HK-2 (cell line): ENCODE measurements at regions not wholly inside any gene's neighbourhood (a gene's known extent, or its start where the extent isn't known, plus 50 kb on each side); places are given as distances from the start of the nearest gene placed in this dataset.

Source experiments
- DNase-seq: peaks from one replicate; pipeline ENCODE4 v3.0.0-alpha.2; 2018; ENCODE audit not compliant: unreplicated experiment

DNA sequence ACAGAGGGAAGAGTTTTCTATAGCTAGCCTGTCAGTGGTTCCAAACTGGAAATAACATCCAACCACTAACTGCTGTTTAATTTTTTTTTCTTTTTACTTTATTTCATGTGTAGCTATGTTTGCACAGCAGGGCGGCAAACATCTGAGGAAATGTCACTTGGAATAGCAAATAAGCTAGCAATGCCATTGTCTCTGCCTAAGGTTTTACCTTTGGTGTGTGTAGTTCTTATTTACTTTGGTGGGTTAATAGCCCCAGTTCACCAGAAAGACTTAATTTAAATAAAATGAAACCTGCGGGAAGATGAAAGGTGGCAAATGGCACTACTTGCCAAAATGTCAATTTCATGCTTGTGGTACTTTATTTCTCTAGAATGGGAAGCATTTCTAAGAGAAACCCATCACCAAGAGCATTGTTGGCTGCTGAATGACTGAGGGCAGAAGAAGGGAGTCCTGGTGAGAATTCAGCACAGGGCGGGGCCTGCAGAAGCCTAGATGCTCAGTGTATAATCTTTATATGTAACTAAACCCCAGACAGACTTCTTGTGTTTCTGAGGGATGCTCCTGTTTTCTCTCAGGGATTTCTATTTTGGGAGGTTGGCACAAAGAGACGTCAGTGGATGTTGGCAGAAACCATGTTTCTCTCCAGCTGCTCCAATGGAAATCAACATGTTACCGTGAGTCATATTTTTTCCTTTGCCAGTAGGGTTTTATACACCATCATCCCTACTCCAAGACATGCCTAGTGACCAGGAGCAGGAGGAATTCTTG, 300.4 kb upstream of the NT5C1B start:
- DNase-seq, result no peak

DNA sequence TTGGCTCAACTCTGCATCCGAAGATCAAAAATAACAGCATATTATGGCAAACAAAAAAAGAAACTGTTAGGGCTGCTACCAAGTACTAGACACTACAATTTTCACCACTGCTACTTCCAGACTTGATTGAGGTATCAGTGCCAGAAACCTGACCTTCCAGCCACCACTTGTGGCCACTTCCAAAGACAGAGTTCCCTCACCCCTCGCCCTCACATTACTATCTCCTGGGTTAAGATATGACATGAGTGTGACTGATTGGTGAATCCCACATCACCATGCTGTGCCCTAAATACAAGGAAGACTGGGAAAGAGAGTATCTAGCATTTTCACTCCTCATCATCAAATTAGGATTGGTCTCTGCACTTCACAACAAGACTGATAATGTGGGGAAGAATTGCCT, 296.1 kb upstream of the NT5C1B start:
- no peak for DNase-seq

DNA sequence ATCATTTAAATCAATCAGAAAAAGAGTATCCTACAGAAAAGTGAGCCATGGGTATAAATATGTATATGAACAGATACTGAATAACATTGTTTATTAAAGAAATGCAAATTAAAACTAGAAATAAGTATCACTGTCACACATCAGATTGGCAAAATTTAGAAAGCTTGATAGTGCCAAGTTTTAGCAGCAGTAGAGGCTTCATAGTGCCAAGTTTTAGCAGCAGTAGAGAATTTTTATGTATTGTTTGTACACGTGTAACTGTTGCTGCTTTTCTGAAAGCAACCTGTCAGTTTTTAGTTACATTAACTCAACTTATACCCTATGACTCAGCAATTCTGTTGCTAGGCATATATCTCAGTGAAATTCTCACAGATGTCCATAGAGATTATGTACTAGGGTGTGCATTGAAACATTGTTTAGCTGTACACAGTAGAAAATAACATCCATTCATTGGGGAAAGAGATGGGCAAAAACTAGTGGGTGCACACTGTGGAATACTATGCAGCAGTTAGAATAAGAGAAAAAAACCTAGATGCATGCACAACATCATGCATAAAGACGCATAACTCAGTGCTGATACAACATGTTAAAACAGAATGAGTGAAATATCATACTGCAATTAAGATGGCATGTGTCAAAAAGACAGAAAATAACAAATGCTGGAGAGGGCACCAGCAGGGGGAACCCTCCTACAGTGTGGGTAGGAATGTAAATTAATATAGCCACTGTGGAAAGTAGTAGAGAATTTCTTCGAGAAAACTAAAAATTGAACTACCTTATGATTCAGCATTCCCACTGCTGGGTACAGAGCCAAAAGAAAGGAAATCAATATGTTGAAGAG, 294.5 kb upstream of the NT5C1B start:
- DNase-seq, result no peak

DNA sequence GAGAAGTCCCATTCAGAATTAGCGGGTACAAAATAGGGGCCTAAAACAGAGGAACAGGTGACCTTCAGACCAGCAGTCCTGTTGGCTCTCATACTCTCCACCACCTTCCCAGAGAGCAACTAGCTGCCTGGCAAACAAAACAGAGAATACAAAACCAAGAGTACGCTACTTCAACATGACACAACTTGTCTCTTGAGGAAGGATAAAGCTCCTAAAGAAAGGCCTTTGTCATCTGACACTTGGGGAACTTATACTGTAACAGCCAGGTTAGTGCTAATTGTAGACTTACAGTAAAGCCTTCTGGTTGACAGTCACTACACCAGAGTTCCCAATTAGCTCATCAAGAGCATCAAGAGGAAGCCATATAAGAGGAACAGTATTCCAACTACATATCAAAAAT, 282.1 kb upstream of the NT5C1B start:
- no peak for DNase-seq

DNA sequence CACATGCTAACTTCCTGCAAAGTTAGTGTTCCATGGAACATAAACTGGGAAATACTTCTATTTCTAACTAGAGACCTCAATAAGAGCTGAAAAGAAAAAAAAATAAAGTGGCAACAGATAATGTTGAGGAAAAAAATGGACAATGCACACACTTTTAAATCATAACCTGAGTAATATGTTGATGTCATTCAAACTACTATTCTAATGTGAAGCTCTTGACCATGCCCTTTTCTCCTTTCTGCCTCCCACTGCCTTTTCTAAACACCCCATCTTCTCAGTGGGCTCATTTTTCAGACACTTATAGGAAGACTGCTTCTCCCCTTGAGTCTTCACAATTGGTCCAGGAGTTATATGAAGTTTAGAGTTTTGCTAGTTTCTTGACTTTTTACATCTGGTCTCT, 280.9 kb upstream of the NT5C1B start:
- DNase-seq, result no peak

DNA sequence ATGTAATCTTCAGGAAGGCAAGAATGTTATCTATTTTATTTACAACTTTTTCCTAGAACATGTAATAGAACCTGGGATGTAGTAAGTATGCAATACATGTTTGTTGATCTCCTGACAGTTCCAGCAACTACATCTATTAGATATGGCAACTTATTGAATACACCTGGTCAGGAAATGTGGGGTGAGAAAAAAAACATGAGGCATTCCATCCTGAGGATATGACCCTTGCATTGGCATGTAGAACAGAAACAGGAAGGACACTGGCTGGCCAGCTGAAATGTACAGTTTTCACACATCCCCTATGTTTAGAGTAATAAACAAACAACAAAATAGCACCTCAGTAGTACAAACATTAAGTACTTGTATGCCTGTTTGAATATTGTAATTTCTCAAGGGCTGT, 272.6 kb upstream of the NT5C1B start:
- DNase-seq, result no peak

DNA sequence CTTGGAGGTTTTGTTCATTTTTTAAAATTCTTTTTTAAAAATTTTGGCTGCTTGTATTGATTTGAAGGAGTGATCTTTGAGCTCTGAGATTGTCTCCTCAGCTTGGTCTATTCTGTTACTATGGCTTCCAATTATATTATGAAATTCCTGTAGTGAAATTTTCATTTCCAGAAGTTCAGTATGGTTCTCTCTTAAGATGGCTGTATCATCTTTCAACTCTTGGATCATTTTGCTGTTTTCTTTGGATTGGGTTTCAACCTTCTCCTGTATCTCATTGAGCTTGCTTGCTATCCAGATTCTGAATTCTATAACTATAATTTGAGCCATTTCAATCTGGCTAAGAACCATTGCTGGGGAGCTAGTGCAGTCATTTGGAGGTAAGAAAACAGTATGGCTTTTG, 270.8 kb upstream of the NT5C1B start:
- DNase-seq, result no peak

DNA sequence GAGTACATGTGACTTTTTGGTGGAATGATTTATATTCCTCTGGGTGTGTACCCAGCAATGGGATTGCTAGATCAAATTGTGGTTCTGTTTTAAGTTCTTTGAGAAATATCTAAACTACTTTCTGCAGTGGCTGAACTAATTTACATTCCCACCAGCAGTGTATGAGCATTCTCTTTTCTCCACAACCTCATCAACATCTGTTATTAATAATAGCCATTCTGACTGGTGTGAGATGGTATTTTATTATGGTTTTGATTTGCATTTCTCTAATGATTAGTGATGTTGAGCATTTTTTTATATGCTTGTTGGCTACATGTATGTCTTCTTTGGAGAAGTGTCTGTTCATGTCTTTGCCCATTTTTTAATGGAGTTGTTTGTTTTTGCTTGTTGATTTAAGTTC, 267.4 kb upstream of the NT5C1B start:
- DNase-seq, result no peak

DNA sequence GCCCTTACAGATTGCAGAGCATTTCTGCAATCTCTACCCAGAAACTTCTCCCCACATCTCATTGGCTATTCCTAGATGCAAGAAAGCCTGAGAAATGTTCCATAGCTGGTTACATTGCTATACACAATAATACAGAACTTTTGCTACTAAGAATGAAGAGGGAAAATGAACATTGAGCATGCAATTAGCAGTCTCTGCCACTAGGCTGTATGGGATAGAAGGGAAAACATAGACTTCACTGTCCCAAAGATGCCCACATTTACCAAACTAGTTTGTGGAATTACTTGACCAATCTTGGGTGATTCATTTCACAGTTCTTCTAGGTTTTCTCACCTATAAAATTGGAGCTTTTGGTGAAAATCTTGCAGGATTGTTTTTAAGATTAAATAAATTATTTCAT, 265.7 kb upstream of the NT5C1B start:
- DNase-seq, result no peak

DNA sequence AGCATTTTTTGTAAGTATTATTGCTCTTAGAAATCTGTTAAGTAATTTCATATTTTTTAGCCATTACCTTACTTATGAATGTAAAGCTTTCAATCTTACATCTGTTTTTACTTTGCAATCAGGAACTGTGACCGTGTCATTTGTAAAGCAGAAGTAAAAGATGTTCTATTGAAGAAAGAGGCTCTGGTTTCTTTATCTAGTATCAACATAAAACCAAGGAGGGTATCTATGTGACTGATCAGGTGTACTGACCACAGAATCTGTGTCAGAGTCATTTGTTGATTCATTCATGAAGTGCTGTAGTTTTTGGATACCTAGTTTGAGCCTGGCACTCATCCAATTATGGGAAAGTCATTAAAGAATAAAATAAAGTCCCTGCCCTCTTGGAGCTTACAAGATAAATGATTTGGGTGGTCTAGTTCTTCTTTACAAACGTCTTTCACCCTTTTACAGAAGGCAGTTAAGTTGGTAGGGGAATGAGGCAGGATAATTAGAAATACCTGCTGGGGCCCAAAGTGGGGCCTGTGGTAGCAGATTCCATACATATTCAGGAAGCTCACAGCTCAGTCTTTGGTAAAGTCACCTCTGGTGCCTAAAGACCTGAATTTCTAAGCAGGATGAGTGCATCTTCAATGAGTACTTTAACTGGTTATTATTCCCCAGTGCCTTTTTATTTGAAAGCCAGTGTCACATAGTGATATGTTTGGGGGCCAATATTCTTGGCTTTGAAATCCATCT, 260.6 kb upstream of the NT5C1B start:
- no peak for DNase-seq

DNA sequence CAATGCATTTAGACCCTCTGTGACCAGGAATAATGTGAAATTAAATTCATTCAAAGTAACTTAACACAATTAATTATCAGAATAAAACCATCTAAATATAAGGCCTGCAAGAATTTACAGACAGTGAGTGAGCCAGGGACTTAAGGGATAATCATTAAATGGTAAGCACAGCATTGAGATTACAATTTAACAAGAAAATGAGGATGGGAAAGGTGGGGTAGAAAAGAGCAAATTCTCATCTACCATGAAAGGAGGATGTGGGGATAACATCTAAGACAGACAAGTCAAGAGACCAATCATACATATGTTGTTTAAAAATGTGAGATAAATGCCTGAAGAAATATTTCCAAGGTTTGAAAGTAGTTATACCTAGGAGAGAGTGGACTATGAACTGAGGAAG, 259.3 kb upstream of the NT5C1B start:
- DNase-seq, result no peak

DNA sequence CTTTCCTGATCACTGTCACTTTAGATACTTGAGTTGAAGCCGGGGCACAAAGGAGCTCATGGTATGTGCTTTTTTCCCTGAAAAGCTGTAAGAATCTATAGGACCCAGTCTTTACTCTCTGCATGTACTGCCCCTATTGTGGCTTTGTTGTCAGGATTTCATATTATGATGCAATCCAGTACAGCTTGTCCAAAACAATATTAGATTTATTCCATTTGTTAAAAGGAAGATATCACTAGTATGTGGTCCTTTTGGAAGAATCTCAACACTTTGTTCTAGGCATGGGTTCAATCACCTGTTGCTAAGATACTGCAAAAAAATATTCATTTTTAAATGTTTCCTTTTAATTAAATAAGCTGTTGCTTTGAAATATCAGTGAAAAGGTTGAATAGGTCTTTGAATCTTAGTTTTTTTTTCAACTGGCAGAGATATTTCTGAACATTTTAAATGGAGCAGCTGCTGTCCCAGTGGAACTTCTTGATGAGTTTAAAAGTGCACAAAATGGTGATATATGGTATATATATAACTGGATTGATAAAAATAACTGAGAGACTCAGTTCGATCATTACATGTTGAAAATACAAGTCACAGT, 256.6 kb upstream of the NT5C1B start:
- DNase-seq, result no peak

DNA sequence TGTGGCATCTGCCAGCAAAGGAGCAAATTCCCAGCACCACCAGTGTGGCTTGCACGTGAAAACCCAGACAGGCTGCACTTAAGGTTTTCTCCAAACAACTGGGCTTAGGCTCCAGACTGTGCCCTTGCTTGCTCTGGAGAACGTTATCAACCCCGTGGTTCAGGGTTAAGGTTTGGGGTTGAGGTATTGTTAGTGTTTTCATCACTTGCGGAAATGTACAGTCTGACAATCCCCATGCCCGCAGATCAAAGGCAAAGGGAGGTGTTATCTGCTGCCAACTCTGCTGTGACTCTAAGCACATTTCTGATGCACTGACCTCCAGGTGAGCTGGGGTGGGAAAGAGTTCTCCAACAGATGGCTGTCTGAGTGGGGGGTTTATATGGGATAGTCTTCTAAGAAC, 253.5 kb upstream of the NT5C1B start:
- DNase-seq, result no peak

DNA sequence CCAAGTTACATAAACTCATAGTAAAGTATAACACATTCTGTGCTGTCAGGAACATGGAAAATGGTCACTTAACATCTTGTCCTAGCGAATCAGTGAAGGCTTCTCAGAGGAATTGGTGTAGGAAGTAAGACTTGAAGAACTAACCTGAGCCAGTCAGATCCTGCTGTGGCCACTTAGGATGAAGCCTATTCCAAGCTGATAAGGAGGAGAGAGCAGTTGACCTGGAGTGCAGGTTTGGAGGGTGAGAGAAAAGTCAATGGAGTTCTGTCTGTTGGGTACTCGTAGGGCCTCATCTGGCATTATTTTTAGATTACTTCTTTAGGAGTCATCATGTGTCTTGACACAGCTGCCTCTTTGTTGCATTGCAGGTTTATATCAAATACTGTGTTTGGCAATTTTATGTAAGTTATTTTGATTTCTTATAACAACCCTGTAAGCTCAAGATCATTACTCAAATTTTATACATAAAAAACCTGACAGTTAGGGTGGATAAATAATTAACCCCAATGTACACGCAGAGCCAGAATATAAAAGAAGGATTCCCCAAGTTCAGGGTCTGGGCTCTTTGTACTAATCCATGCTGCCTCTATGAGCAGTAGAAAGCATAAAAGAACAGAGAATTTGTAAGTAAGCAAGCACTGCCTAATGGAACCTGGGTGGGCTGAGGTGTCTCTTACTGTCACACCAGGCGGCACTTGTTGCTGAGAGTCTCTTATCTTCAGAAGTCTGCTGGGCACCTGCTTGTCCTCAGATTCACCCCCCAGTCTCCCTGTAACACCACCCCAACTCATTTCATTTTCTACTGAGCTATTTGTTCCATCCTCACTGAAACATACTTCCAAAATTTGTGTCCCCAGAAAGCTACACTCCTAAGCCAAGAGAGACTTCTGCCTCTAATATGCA, 252.1 kb upstream of the NT5C1B start:
- no peak for DNase-seq

DNA sequence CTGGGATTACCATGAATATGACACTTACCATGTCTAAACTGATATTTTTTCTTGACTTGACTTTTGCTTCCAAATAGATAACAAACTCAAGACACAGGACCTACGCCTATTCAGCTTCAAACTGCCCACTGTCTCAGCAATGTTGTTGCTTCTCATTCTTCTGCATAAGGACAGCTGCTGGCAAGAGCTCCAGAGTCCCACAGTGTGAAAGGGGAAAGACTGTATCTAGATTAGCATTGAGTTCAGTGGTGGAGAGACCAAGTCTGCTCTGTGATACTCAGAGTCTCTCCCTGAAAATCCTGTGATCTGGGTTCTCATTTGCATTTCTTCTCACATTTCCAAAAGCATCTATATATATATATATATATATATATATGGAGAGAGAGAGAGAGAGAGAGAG, 247.9 kb upstream of the NT5C1B start:
- no peak for DNase-seq

DNA sequence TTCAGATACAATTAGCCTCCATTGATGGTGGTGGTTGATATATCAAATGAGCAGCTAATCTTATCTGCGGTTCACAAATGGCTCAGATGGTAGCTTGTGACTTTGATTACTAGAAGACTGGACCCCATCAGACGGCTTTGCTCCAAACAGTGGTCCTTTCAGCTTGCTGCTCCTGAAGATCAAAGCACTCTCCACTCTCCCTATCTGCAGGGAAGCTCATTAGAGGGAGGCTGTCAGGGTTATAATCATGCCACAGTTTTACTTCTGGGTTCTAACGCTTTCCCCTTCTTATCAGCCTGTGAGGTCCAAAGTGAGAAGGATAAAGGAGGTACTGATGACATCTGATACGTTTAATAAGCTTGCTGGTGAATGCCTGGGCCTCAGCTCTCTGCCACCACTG, 247.1 kb upstream of the NT5C1B start:
- no peak for DNase-seq

DNA sequence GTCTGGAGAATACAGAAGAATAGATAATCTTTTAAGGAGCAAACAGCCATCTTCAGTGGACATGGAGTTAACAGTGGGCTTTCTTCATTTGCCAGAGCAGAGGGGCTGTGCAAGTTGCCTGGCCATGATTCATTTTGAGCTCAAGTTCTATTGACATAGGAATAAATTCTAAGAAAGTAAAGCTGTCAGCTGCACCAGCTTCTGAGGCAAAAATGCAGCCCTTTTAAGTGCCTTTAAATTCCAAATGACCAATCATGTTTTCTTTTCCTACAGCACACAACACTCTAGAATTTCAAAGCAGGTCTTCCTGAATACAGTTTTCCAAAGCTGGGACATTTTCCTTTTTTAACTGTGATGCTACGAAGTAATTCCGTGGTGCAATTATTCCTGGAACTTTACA, 246.4 kb upstream of the NT5C1B start:
- DNase-seq, result no peak

DNA sequence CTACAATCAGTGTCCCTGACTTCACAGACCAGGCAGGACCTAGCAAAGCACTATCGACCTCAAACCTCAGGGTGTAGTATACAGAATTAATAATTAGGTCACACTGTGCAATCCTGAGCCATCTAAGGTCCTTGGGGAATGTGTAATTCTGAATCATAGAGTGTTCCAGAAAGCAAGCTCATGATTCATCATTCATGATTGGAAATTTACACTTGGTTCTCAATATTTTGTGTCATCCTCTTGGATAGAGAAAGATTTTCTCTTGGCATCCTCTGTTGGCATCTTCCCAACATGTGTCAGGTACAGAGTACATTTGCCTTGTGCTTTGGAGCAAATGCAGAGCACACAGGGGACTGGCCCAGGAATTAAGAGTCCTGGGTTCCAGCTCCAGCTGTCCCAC, 245.0 kb upstream of the NT5C1B start:
- no peak for DNase-seq

DNA sequence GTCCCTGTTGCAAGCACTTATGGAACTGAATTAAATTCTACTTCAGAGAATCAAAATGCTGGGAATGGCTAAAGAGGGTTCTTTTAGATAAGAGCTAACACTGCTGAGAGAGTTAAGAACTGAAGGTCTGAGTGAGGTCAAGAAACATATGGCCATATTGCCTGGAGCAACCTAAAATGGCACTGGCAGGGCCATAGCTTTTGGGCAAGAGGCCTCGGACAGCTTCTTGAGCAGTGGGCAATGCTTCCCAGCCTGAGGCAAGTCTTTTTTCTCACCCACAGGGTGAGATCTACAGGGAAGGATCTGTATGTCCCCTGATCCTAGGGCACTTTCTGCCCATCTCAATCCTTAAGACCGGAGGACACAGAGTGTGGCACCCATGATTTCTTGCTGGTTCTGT, 244.6 kb upstream of the NT5C1B start:
- no peak for DNase-seq

DNA sequence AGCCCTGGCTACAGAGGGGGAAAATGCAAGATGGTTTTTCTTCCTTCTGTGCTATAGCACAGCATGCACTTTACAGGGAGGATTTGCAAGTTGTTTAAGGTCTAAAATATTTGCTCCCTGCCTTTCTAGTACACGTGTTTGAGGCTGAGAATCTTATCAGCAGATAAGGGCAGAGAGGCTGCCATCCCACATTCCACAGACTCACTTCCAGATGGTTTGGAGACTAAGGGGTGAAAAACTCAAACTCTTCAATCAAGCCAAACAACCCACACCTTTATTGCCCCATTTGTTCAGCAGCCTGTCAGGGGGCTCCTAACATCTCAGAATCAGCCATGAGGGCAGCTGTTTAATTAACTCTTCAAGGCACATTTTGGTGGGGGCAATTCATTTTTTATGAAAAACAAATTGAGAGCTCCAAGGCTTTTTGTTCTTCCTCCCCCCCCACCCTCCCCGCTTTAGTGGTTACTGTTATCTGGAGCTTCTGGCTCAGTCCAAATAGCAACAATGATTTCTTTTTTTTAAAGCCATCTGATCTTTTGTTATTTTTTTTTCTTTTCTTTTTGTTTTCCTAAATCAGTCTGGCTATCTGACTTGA, 242.6 kb upstream of the NT5C1B start:
- DNase-seq, result no peak

DNA sequence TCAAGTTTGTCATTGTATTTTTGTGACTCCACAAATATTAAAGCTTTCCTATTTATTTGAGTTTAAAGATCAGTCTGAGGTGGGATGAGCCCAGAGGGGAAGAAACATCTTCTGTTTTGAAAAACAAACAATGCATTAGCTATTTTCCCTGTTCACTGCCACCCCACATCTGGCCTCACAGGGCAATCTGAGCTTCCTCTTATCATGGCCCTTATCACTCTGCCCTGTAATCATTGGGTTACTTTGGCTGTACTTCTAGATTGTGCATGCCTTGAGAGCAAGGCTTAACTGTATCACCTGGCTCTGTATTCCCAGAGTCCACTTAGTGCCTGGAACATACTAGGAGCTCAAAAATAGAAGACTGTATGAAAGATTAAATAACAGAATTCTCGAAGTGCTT, 241.6 kb upstream of the NT5C1B start:
- DNase-seq, result no peak
